GM12872 (cell line): ENCODE measurements at regions not wholly inside any gene's neighbourhood (a gene's known extent, or its start where the extent isn't known, plus 50 kb on each side); places are given as distances from the start of the nearest gene placed in this dataset.

Source experiments
- TF ChIP-seq, protein P1 (sequence below): IDR thresholded peaks from 3 replicates; pipeline ENCODE4 v1.5.1; 2011; ENCODE audit warnings: low read depth, mild to moderate bottlenecking, low read length, moderate library complexity; ENCODE audit not compliant: insufficient read depth

DNA sequence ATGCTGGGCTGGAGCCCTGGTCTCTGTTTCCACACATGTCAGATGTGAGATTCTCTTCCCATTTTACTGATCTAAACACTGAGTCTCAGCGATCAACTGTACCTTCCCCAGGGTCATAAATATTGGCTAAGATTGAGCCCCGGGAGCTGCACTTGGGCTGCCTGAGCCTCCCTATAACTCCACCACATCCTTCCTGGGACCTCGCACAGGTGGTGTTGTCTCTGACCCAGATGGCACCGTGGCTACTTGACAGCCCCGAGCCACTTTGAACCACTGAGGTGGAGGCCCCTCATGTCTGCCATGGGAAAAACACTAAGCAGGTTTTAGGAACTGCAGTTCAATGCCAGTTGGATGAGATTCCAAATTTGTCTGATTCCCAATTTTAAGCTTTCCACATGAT is 586.5 kb downstream of the IRX1 start:
- TF ChIP-seq, protein P1, sequence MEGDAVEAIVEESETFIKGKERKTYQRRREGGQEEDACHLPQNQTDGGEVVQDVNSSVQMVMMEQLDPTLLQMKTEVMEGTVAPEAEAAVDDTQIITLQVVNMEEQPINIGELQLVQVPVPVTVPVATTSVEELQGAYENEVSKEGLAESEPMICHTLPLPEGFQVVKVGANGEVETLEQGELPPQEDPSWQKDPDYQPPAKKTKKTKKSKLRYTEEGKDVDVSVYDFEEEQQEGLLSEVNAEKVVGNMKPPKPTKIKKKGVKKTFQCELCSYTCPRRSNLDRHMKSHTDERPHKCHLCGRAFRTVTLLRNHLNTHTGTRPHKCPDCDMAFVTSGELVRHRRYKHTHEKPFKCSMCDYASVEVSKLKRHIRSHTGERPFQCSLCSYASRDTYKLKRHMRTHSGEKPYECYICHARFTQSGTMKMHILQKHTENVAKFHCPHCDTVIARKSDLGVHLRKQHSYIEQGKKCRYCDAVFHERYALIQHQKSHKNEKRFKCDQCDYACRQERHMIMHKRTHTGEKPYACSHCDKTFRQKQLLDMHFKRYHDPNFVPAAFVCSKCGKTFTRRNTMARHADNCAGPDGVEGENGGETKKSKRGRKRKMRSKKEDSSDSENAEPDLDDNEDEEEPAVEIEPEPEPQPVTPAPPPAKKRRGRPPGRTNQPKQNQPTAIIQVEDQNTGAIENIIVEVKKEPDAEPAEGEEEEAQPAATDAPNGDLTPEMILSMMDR, result no peak

- TF ChIP-seq, protein P1, result no peak
Observed at GRCh38 chr5:4185127-4185526, 589.5 kb downstream of the IRX1 start.

- TF ChIP-seq, protein P1, result no peak
Observed at GRCh38 chr5:4188704-4189103, 593.1 kb downstream of the IRX1 start.

DNA sequence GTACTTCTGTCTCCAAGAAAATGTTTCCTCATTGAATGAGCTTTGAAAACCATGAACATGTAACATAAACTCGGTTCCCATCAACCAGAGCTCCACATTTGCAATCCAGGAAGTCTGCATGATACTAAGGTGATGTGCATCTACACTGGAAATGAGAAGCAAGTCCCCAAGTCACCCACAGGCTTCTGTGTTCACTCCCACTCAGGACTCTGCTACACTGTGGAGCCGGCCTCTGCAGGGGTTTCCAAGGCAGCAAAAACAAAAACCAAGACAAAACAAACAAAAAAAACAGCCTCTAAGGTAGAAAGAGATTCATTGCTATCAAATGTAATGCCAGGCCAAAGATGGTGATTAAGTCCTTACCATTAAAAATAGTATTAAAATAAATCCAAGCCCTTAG is 593.7 kb downstream of the IRX1 start:
- TF ChIP-seq, protein P1, result no peak

DNA sequence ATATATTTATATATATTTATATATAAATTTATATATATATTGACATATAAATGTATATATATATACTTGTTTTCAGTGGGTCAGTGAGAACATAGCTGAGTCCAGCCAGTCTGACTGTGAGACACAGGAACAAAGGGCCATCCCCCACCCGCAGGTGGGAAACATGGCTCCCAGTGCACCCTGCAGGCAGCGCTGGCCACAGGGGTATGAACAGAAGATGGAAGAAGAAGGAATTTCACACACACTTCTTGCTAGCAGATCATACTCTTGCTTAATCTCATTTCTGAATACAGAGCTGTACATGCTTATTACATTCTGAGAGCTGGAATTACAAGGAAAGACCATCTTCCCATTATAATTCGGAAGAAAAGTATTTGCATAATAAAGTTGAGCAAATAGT is 595.4 kb downstream of the IRX1 start:
- TF ChIP-seq, protein P1, result no peak

- TF ChIP-seq, protein P1, result no peak
Observed at GRCh38 chr5:4191703-4192102, 596.1 kb downstream of the IRX1 start.

DNA sequence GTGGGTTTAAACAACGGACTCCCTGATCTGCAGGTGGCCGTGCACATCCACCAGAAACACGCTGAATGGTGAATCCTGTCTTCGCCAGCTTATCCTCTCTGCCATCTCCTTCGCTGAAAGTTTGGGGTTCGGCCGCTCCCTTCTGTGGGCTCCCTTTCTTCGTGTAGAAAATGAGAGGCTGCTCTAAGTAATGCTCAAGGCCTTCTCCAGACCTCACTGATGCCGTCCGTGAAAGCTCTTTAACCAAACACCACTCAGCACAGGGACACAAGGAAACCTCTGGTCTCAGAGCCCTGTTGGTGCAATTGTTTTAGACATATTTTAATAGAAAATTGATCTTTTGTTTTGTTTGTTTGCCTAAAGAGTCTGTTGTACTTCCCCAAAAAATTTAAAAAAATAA is 596.5 kb downstream of the IRX1 start:
- TF ChIP-seq, protein P1, result no peak

- TF ChIP-seq, protein P1, result no peak
Observed at GRCh38 chr5:4196744-4197143, 601.1 kb downstream of the IRX1 start.
